ENCODE measurements at regions not wholly inside any gene's neighbourhood (a gene's known extent, or its start where the extent isn't known, plus 50 kb on each side); places are given as distances from the start of the nearest gene placed in this dataset.

- Mint-ChIP-seq H3K27ac (no peak overlapping the region), H3K27me3 (peaks cover 54% of the 10 kb centered on the region), H3K4me3 (no peak overlapping the region), H3K9me3 (no peaks in the 10 kb centered on the region), H3K36me3 (ENCODE audit: low read depth) (no peaks in the 10 kb centered on the region), H3K4me1 (ENCODE audit: low read depth) (peaks cover 3% of the 10 kb centered on the region)
- Histone ChIP-seq H3K36me3 (ENCODE audit: insufficient read depth, low read length) (no peaks in the 10 kb centered on the region), H3K27me3 (ENCODE audit: control insufficient read depth in 1 of 2, insufficient read depth in 2 of 2, low read length in 2 of 2) (peaks cover 11 to 37% of the 10 kb centered on the region in 2 experiments), H3K4me1 (ENCODE audit: insufficient read depth, low read length) (no peaks in the 10 kb centered on the region), H3K4me3 (ENCODE audit: low read length) (no peak overlapping the region), H3K9me3 (ENCODE audit: control insufficient read depth in 1 of 2, insufficient read depth in 1 of 2, low read length in 2 of 2) (no peaks in the 10 kb centered on the region), H3K27ac (ENCODE audit: low read depth in 1 of 2, low read length in 2 of 2) (no peak overlapping the region)
- DNase-seq (no peak), ATAC-seq (ENCODE audit: poor library complexity) (no peak)
- ChIA-PET CTCF (no interaction called here), POLR2A (no interaction called here)
- intact Hi-C loops (cut with DNase I, micrococcal nuclease), result no loop called here
- TF ChIP-seq, protein P1, sequence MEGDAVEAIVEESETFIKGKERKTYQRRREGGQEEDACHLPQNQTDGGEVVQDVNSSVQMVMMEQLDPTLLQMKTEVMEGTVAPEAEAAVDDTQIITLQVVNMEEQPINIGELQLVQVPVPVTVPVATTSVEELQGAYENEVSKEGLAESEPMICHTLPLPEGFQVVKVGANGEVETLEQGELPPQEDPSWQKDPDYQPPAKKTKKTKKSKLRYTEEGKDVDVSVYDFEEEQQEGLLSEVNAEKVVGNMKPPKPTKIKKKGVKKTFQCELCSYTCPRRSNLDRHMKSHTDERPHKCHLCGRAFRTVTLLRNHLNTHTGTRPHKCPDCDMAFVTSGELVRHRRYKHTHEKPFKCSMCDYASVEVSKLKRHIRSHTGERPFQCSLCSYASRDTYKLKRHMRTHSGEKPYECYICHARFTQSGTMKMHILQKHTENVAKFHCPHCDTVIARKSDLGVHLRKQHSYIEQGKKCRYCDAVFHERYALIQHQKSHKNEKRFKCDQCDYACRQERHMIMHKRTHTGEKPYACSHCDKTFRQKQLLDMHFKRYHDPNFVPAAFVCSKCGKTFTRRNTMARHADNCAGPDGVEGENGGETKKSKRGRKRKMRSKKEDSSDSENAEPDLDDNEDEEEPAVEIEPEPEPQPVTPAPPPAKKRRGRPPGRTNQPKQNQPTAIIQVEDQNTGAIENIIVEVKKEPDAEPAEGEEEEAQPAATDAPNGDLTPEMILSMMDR (IDR thresholded peaks at IDR 0.05), result no peak
Observed at GRCh38 chr21:38654580-38654979, 151.1 kb upstream of the ETS2 start.

DNA sequence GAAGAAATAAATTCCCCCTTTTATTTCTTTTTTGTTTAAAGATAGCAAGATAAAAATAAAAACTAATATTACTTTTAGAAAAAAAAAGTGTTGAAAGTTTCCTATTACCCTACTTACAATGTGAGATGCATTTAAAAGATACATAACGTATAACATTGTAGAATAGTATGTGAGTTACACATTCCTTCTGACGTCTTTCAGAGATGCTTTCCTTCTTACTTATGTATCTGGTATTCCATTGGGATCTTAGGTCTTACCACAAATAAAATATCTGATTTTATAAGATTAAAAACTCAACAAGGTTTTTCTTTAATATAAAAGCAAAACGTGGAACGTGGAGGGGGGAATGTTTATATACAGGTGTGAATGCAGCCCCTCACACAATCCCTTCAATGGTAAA is 147.2 kb upstream of the ETS2 start:
- DNase-seq (no peak), ATAC-seq (ENCODE audit: poor library complexity) (no peak)
- Histone ChIP-seq H3K4me1 (ENCODE audit: insufficient read depth, low read length) (peaks cover 8% of the 10 kb centered on the region), H3K4me3 (ENCODE audit: low read length) (no peak overlapping the region), H3K27ac (ENCODE audit: low read depth in 1 of 2, low read length in 2 of 2) (no peak overlapping the region), H3K36me3 (ENCODE audit: insufficient read depth, low read length) (no peaks in the 10 kb centered on the region), H3K27me3 (ENCODE audit: control insufficient read depth in 1 of 2, insufficient read depth in 2 of 2, low read length in 2 of 2) (peaks cover 32 to 61% of the 10 kb centered on the region in 2 experiments), H3K9me3 (ENCODE audit: control insufficient read depth in 1 of 2, insufficient read depth in 1 of 2, low read length in 2 of 2) (peaks cover 0 to 10% of the 10 kb centered on the region in 2 experiments)
- intact Hi-C loops (cut with DNase I, micrococcal nuclease), result no loop called here
- ChIA-PET POLR2A (no interaction called here), CTCF (no interaction called here)
- Mint-ChIP-seq H3K4me3 (no peak overlapping the region), H3K9me3 (no peaks in the 10 kb centered on the region), H3K27ac (no peak overlapping the region), H3K36me3 (ENCODE audit: low read depth) (no peaks in the 10 kb centered on the region), H3K27me3 (peaks cover 72% of the 10 kb centered on the region), H3K4me1 (ENCODE audit: low read depth) (peaks cover 12% of the 10 kb centered on the region)
- TF ChIP-seq, protein P1 (IDR thresholded peaks at IDR 0.05), result no peak

DNA sequence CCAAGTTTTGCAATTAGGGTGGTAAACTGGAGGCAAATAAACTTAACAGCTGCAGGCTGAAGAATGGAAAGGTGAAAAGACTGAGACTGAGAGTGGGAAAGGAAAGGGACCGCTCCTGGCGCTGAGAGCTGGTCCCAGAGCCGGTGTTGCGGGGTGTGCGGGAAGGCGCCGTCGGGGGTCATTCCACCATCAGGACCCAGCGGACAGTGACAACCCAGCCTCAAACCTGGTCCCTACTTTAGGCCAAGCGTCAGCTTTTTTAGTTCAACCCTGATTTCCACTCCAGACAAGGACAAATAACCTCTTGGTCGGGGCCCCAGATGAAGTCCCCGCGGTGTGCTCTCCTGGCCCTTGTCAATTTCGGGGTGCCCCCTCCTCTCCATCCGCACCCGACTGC is 145.8 kb upstream of the ETS2 start:
- H3K27ac ChIP-seq (ENCODE audit: low read depth in 1 of 2, low read length in 2 of 2), result no peak overlapping the region
- Mint-ChIP-seq H3K4me3 (peak overlapping the region; percentile 51), H3K27me3 (peaks cover 73% of the 10 kb centered on the region), H3K9me3 (no peaks in the 10 kb centered on the region), H3K4me1 (ENCODE audit: low read depth) (peaks cover 12% of the 10 kb centered on the region), H3K36me3 (ENCODE audit: low read depth) (no peaks in the 10 kb centered on the region), H3K27ac (no peak overlapping the region)
- ChIA-PET CTCF (no interaction called here), POLR2A (no interaction called here)
- peaks cover 8% of the 10 kb centered on the region for H3K4me1 ChIP-seq (ENCODE audit: insufficient read depth, low read length)
- intact Hi-C loops (cut with DNase I, micrococcal nuclease), result no loop called here
- H3K9me3 ChIP-seq (ENCODE audit: control insufficient read depth in 1 of 2, insufficient read depth in 1 of 2, low read length in 2 of 2), result peaks cover 0 to 10% of the 10 kb centered on the region in 2 experiments
- TF ChIP-seq, protein P1 (IDR thresholded peaks at IDR 0.05), result no peak
- DNase-seq (no peak), ATAC-seq (ENCODE audit: poor library complexity) (no peak)
- no peaks in the 10 kb centered on the region for H3K36me3 ChIP-seq (ENCODE audit: insufficient read depth, low read length)
- H3K4me3 ChIP-seq (ENCODE audit: low read length), result no peak overlapping the region
- H3K27me3 ChIP-seq (ENCODE audit: control insufficient read depth in 1 of 2, insufficient read depth in 2 of 2, low read length in 2 of 2), result peaks cover 37 to 66% of the 10 kb centered on the region in 2 experiments

Data from CD4-positive, alpha-beta T cell (primary cell).